KOPT-K1 (cell line): ENCODE measurements at regions not wholly inside any gene's neighbourhood (a gene's known extent, or its start where the extent isn't known, plus 50 kb on each side); places are given as distances from the start of the nearest gene placed in this dataset.

Experiments
- H3K27ac ChIP-seq: fragments of 200-600 bp; sonication (generic); 2 replicates; pipeline ENCODE4 v1.5.1; 2016; ENCODE audit warnings: antibody characterized with exemption, mild to moderate bottlenecking, low read depth, low read length; ENCODE audit not compliant: poor library complexity, severe bottlenecking
- H3K36me3 ChIP-seq: fragments of 200-600 bp; sonication (generic); 2 replicates; pipeline ENCODE4 v1.5.1; 2017; ENCODE audit warnings: antibody characterized with exemption, mild to moderate bottlenecking, low read length, moderate library complexity; ENCODE audit not compliant: insufficient read depth
- H3K9me3 ChIP-seq: fragments of 200-600 bp; sonication (generic); 2 replicates; pipeline ENCODE4 v1.5.1; 2017; ENCODE audit warnings: antibody characterized with exemption, low read length, mild to moderate bottlenecking; ENCODE audit not compliant: insufficient read depth, poor library complexity, severe bottlenecking

GRCh38 chr20:24289737-24290481, 179.5 kb upstream of the SYNDIG1 start:
- Histone ChIP-seq H3K27ac (peak overlapping the region; percentile 80), H3K9me3 (no peaks in the 10 kb centered on the region), H3K36me3 (no peaks in the 10 kb centered on the region)

DNA sequence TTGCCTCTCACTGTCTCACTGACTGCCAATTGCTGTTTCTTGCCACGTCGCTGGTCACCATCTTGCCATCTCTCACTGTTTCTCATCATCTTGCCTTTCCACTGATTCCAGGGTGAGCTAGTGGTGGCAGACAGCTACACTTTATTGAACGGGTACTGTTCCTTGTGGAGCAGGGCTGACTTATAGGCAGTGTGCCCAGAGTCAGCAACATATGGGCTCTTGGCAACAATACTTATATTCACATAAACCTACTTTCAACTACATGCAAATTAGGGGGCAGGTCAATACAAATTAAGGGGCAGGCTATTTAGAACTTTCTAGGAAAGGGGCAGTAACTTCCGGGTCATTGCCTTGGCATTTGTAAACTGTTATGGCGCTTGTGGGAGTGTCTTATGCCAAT, 186.2 kb upstream of the SYNDIG1 start:
- no peaks in the 10 kb centered on the region for H3K36me3 ChIP-seq
- no peak overlapping the region for H3K27ac ChIP-seq
- H3K9me3 ChIP-seq, result no peaks in the 10 kb centered on the region

DNA sequence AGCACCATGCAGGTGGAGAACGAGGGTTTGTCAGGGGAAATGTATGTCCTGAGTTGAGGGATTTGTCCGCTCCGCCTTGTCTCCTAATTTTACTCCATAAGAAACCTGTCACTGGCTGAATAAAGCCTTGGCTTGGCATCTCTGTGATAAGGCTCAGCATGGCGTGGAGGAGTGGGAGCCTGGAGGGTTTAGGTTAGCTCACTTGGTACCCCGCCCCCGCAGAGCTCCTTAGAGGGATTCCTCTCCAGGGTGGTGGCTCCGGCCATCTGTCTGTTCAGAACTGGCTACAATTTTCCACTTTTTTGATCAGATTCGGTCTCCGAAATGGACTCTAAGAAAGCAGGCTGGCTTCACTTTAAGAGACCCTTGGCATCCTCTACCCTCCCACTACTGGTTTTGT, 192.2 kb upstream of the SYNDIG1 start:
- H3K36me3 ChIP-seq, result no peaks in the 10 kb centered on the region
- H3K27ac ChIP-seq, result no peak overlapping the region
- peaks cover 20% of the 10 kb centered on the region for H3K9me3 ChIP-seq

GRCh38 chr20:24275946-24276705, 193.3 kb upstream of the SYNDIG1 start:
- Histone ChIP-seq H3K27ac (no peak overlapping the region), H3K36me3 (no peaks in the 10 kb centered on the region), H3K9me3 (peaks cover 28% of the 10 kb centered on the region)

DNA sequence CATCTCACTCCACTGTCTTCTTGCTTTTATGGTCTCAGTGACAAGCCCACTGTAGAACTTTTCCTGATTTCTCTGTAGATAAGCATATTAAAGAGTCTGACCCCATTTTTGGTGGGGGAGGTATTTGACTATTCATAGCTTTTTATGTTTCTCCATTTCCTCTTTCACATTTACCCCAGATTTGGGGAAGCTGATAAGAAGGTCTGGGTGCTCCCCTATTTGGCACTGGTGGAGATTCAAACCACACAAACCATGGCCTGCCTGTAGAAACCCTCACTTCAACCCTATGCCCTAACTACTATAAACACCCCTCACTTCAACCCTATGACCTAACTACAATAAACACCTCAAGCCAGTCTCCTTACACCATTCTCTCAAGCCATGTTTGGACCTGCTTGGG, 196.2 kb upstream of the SYNDIG1 start:
- H3K9me3 ChIP-seq, result peaks cover 28% of the 10 kb centered on the region
- no peak overlapping the region for H3K27ac ChIP-seq
- no peaks in the 10 kb centered on the region for H3K36me3 ChIP-seq

GRCh38 chr20:24261351-24261750, 208.1 kb upstream of the SYNDIG1 start:
- Histone ChIP-seq H3K27ac (no peak overlapping the region), H3K9me3 (peaks cover 5% of the 10 kb centered on the region), H3K36me3 (no peaks in the 10 kb centered on the region)

DNA sequence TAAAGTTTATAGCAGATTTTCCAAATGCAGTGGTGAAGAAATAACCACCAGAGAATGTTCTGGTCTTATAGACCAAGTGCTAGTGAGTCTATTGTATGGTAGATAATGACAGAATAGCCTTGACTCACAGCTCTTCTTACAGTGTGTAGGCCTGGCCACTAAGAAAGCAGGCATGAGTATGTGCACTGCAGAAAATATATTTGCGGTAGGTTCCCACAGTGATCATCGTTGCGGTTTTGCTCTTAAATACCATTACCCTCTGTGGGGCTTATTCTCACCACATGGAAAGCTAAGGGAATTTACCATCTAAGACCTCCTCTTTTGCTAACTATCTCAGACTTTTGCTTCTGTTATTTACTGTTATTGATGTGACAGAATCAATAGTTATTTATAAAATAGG, 212.3 kb upstream of the SYNDIG1 start:
- Histone ChIP-seq H3K27ac (no peak overlapping the region), H3K36me3 (no peaks in the 10 kb centered on the region)

DNA sequence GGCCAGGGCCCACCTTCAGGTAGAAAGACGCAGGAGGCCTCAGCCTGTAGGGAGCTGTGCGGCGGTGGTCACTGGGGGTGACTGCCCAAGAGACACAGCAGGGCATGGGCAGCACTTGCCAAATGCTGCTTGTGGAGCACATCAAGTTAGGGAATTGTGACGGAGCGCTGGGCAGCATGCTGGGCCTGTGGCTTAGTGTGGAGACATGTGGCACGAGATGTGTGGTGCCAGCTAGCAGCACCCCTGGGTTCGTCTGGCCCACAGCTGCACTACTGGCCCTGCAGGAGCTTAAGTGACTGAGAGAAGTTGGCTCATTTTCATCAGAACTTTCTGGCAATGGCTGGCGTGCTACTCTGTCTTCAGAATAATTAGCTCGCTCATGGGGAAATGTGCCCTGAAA, 213.1 kb upstream of the SYNDIG1 start:
- Histone ChIP-seq H3K9me3 (peaks cover 5% of the 10 kb centered on the region), H3K36me3 (no peaks in the 10 kb centered on the region), H3K27ac (no peak overlapping the region)

More for the DNA sequence above, 212.3 kb upstream of the SYNDIG1 start:
- H3K9me3 ChIP-seq, result peaks cover 5% of the 10 kb centered on the region

- H3K9me3 ChIP-seq, result no peaks in the 10 kb centered on the region
- H3K27ac ChIP-seq, result no peak overlapping the region
- no peaks in the 10 kb centered on the region for H3K36me3 ChIP-seq
Observed at GRCh38 chr20:24254480-24254879, 214.9 kb upstream of the SYNDIG1 start.

DNA sequence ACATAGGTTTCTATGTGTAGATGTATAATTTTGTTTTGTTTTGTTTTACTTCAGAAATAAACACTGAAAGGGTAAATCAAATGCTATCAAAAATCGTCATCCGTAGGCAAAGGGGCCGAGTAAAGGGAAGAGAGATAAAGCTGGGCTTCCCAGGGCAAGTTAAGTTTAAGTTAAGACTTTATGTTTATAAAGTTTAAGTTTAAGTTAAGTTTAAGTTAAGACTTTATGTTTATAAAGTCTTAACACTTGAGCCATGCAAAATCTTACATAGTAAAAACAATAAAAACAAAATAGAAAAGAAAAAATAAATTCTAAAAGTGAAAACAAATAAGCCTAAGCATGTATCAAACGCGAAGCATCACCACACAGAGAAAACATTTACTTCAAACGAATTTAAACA, 216.1 kb upstream of the SYNDIG1 start:
- H3K27ac ChIP-seq, result no peak overlapping the region
- H3K9me3 ChIP-seq, result no peaks in the 10 kb centered on the region
- H3K36me3 ChIP-seq, result no peaks in the 10 kb centered on the region

- Histone ChIP-seq H3K9me3 (peaks cover 20% of the 10 kb centered on the region), H3K27ac (no peak overlapping the region), H3K36me3 (no peaks in the 10 kb centered on the region)
Observed at GRCh38 chr20:24245094-24245493, 224.3 kb upstream of the SYNDIG1 start.

- no peaks in the 10 kb centered on the region for H3K36me3 ChIP-seq
- H3K9me3 ChIP-seq, result peaks cover 16% of the 10 kb centered on the region
- H3K27ac ChIP-seq, result no peak overlapping the region
Observed at GRCh38 chr20:24242763-24243162, 226.7 kb upstream of the SYNDIG1 start.

GRCh38 chr20:24241466-24241865, 228.0 kb upstream of the SYNDIG1 start:
- Histone ChIP-seq H3K36me3 (no peaks in the 10 kb centered on the region), H3K9me3 (peaks cover 3% of the 10 kb centered on the region), H3K27ac (no peak overlapping the region)

DNA sequence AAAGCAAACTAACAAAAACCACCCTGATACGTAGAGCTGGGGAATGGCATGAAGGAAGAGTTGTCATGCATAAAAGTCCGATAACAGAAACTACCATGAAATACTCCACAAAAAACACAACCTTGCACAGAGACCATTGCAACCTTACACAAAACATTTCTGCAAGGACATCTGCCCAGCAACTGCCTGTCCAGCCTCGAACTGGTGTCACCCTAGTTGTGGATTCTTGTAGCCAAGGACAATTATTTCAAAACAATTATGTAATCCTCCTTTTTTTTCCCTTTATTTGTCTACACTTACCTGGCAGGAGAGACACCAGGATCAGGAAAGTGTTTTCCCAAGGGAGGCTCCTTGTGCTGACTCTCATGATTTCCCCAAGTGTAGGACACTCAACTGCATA, 232.5 kb upstream of the SYNDIG1 start:
- no peak overlapping the region for H3K27ac ChIP-seq
- H3K36me3 ChIP-seq, result no peaks in the 10 kb centered on the region
- no peaks in the 10 kb centered on the region for H3K9me3 ChIP-seq

DNA sequence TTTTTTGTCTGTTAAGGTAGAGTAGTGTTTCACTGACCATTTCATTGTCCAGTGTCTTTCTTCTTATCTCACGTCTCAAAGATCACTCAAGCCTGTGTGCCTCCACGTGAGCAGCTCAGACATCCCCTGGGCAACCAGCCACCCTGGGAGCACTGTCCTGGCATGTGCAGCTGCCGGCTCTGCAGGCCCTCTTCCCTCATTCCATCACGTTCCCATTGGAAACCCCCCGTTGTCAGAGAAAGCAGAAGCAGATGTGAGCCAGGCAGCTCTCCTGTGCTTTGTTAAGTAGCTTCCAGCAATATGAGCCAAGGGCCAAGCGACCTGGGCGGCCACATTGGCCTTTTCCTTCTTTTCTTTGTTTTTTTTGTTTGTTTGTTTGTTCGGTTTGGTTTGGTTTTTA, 233.2 kb upstream of the SYNDIG1 start:
- Histone ChIP-seq H3K36me3 (no peaks in the 10 kb centered on the region), H3K27ac (no peak overlapping the region), H3K9me3 (no peaks in the 10 kb centered on the region)
